Keratinocyte (primary cell): ENCODE measurements at regions not wholly inside any gene's neighbourhood (a gene's known extent, or its start where the extent isn't known, plus 50 kb on each side); places are given as distances from the start of the nearest gene placed in this dataset.

Experiments
- DNase-seq: peaks from one replicate; pipeline ENCODE4 v3.0.0-alpha.2; 2011; ENCODE audit warnings: low read depth, missing footprints, low spot score
- FAIRE-seq: peaks from 2 replicates; lab custom pipeline; 2011; peaks lifted over from hg19 to GRCh38; lab: Jason Lieb, UNC
- H2AFZ ChIP-seq: 2 replicates; pipeline ENCODE4 v1.6.0; 2012; ENCODE audit warnings: low read length, control low read depth, inconsistent platforms; ENCODE audit not compliant: control insufficient read depth
- H3K27ac ChIP-seq: 2 replicates; pipeline ENCODE4 v1.5.1; 2011; ENCODE audit warnings: low read length; ENCODE audit not compliant: control insufficient read depth, insufficient read depth
- H3K27me3 ChIP-seq: 3 replicates; pipeline ENCODE4 v1.6.0; 2011; ENCODE audit warnings: low read length; ENCODE audit not compliant: control insufficient read depth, insufficient read depth; ENCODE audit errors: extremely low read depth
- H3K36me3 ChIP-seq, 2 experiments: 2 replicates in 1 of 2; 3 replicates in 1 of 2; pipeline ENCODE4 v1.5.1; 2011; ENCODE audit warnings: low read length in 2 of 2, mild to moderate bottlenecking in 1 of 2; ENCODE audit not compliant: control insufficient read depth in 2 of 2, insufficient read depth in 2 of 2; ENCODE audit errors: extremely low read depth in 1 of 2
- H3K4me1 ChIP-seq: 3 replicates; pipeline ENCODE4 v1.5.1; 2011; ENCODE audit warnings: low read length; ENCODE audit not compliant: control insufficient read depth, insufficient read depth; ENCODE audit errors: extremely low read depth
- H3K4me2 ChIP-seq: 3 replicates; pipeline ENCODE4 v1.6.0; 2011; ENCODE audit warnings: low read depth, low read length; ENCODE audit not compliant: control insufficient read depth, insufficient read depth; ENCODE audit errors: extremely low read depth
- H3K4me3 ChIP-seq, 3 experiments: fragments of 200-600 bp in 1 of 3; sonication (generic) in 1 of 3; 2 replicates in 2 of 3; 3 replicates in 1 of 3; pipeline ENCODE4 v1.5.1; 2011 to 2016; ENCODE audit warnings: low read length in 3 of 3, mild to moderate bottlenecking in 3 of 3, control low read depth in 2 of 3, inconsistent platforms in 1 of 3, low read depth in 1 of 3, mixed read lengths in 1 of 3, mixed run types in 1 of 3, moderate library complexity in 1 of 3; ENCODE audit not compliant: control insufficient read depth in 2 of 3, insufficient read depth in 2 of 3; ENCODE audit errors: extremely low read depth in 1 of 3
- H3K79me2 ChIP-seq: 2 replicates; pipeline ENCODE4 v1.6.0; 2012; ENCODE audit warnings: low read length; ENCODE audit not compliant: control insufficient read depth, insufficient read depth
- H3K9ac ChIP-seq: 3 replicates; pipeline ENCODE4 v1.6.0; 2011; ENCODE audit warnings: low read length; ENCODE audit not compliant: control insufficient read depth, insufficient read depth; ENCODE audit errors: extremely low read depth
- H3K9me1 ChIP-seq: 3 replicates; pipeline ENCODE4 v1.6.0; 2011; ENCODE audit warnings: low read length; ENCODE audit not compliant: control insufficient read depth, insufficient read depth; ENCODE audit errors: extremely low read depth
- H3K9me3 ChIP-seq: 2 replicates; pipeline ENCODE4 v1.5.1; 2012; ENCODE audit warnings: low read depth, low read length; ENCODE audit not compliant: control insufficient read depth
- H4K20me1 ChIP-seq: 3 replicates; pipeline ENCODE4 v1.6.0; 2011; ENCODE audit warnings: low read length; ENCODE audit not compliant: control insufficient read depth, insufficient read depth; ENCODE audit errors: extremely low read depth
- CTCF ChIP-seq, 3 experiments: IDR thresholded peaks in 1 of 3; conservative IDR thresholded peaks in 1 of 3; optimal IDR thresholded peaks in 1 of 3; 2 replicates in 2 of 3; 3 replicates in 1 of 3; pipeline versions ENCODE3 to v1.5.1; 2011; ENCODE audit warnings: low read length in 3 of 3, mild to moderate bottlenecking in 3 of 3, moderate library complexity in 2 of 3, control low read depth in 1 of 3, inconsistent platforms in 1 of 3; ENCODE audit not compliant: insufficient read depth in 2 of 3; ENCODE audit errors: extremely low read depth in 1 of 3
- EZH2 ChIP-seq: IDR thresholded peaks from one replicate; pipeline ENCODE4 v1.6.1; 2012; ENCODE audit warnings: inconsistent platforms, mild to moderate bottlenecking, low read length, moderate library complexity
- dilution Hi-C: fragments of 300-500 bp; cut with MboI; formaldehyde crosslinking; loops from one replicate; pipeline ENCODE4 v1.7.0; 2020; ENCODE audit warnings: low sequenced_read_pairs; ENCODE audit not compliant: extremely low pct_ligation_motif_present

GRCh38 chr1:189847613-189848012 is 630.1 kb downstream of the BRINP3 start:
- H3K36me3 ChIP-seq, result no peaks in the 10 kb centered on the region
- no peak overlapping the region for H3K9ac ChIP-seq
- no peak overlapping the region for H3K4me2 ChIP-seq
- TF ChIP-seq CTCF (optimal IDR thresholded peaks at IDR 0.05 in 1 of 3, IDR thresholded peaks at IDR 0.05 in 1 of 3, conservative IDR thresholded peaks at IDR 0.05 in 1 of 3; ENCODE audit: extremely low read depth in 1 of 3, insufficient read depth in 2 of 3, low read length in 3 of 3), result no peak
- TF ChIP-seq EZH2, result no peak
- no peak overlapping the region for H2AFZ ChIP-seq
- H3K79me2 ChIP-seq, result no peaks in the 10 kb centered on the region
- no peak for FAIRE-seq
- no peaks in the 10 kb centered on the region for H3K27me3 ChIP-seq
- no peak for DNase-seq
- dilution Hi-C loops, result no loop called here
- no peak overlapping the region for H3K4me3 ChIP-seq
- H3K4me1 ChIP-seq, result no peaks in the 10 kb centered on the region
- H3K9me1 ChIP-seq, result no peaks in the 10 kb centered on the region
- no peaks in the 10 kb centered on the region for H3K9me3 ChIP-seq
- no peaks in the 10 kb centered on the region for H4K20me1 ChIP-seq
- no peak overlapping the region for H3K27ac ChIP-seq

- H3K4me2 ChIP-seq, result no peak overlapping the region
- no peaks in the 10 kb centered on the region for H3K36me3 ChIP-seq
- H2AFZ ChIP-seq, result no peak overlapping the region
- no peaks in the 10 kb centered on the region for H3K27me3 ChIP-seq
- H4K20me1 ChIP-seq, result no peaks in the 10 kb centered on the region
- TF ChIP-seq EZH2 (no peak), CTCF (optimal IDR thresholded peaks at IDR 0.05 in 1 of 3, IDR thresholded peaks at IDR 0.05 in 1 of 3, conservative IDR thresholded peaks at IDR 0.05 in 1 of 3; ENCODE audit: extremely low read depth in 1 of 3, insufficient read depth in 2 of 3, low read length in 3 of 3) (no peak)
- H3K79me2 ChIP-seq, result no peaks in the 10 kb centered on the region
- no peaks in the 10 kb centered on the region for H3K9me3 ChIP-seq
- DNase-seq (no peak), FAIRE-seq (no peak)
- H3K9ac ChIP-seq, result no peak overlapping the region
- dilution Hi-C loops, result no loop called here
- H3K4me3 ChIP-seq, result no peak overlapping the region
- H3K4me1 ChIP-seq, result no peaks in the 10 kb centered on the region
- no peak overlapping the region for H3K27ac ChIP-seq
- no peaks in the 10 kb centered on the region for H3K9me1 ChIP-seq
Observed at GRCh38 chr1:189851806-189852367, 625.8 kb downstream of the BRINP3 start.
